Amniotic stem cell (primary cell): ENCODE measurements at regions not wholly inside any gene's neighbourhood (a gene's known extent, or its start where the extent isn't known, plus 50 kb on each side); places are given as distances from the start of the nearest gene placed in this dataset.

Source experiments
- DNase-seq: peaks from one replicate; lab custom pipeline; 2025; lab: John Stamatoyannopoulos, UW

GRCh38 chr3:187954873-187955586 lies 198.9 kb upstream of the LPP start:
- peak; percentile 67 for DNase-seq

- no peak for DNase-seq
Measured at GRCh38 chr3:187955587-187955952, 198.4 kb upstream of the LPP start.

- DNase-seq = no peak
Measured at GRCh38 chr3:187957165-187957581, 196.8 kb upstream of the LPP start.

- DNase-seq = no peak
Measured at GRCh38 chr3:187957582-187957981, 196.4 kb upstream of the LPP start.

- DNase-seq = no peak
Measured at GRCh38 chr3:187958432-187959003, 195.4 kb upstream of the LPP start.

GRCh38 chr3:187960820-187961219 lies 193.1 kb upstream of the LPP start:
- no peak for DNase-seq

- no peak for DNase-seq
Measured at GRCh38 chr3:187961366-187961765, 192.6 kb upstream of the LPP start.

GRCh38 chr3:187963003-187963676 lies 190.8 kb upstream of the LPP start:
- DNase-seq = no peak

GRCh38 chr3:187963677-187964385 lies 190.1 kb upstream of the LPP start:
- no peak for DNase-seq

GRCh38 chr3:187964760-187965159 lies 189.2 kb upstream of the LPP start:
- DNase-seq = no peak

GRCh38 chr3:187966096-187966495 lies 187.9 kb upstream of the LPP start:
- no peak for DNase-seq

GRCh38 chr3:187966636-187967406 lies 187.1 kb upstream of the LPP start:
- no peak for DNase-seq

- no peak for DNase-seq
Measured at GRCh38 chr3:187967993-187968392, 186.0 kb upstream of the LPP start.

GRCh38 chr3:187968883-187969580 lies 184.9 kb upstream of the LPP start:
- peak; percentile 19 for DNase-seq

- DNase-seq = no peak
Measured at GRCh38 chr3:187969581-187969950, 184.4 kb upstream of the LPP start.

GRCh38 chr3:187970106-187970505 lies 183.9 kb upstream of the LPP start:
- no peak for DNase-seq

- no peak for DNase-seq
Measured at GRCh38 chr3:187971629-187972028, 182.3 kb upstream of the LPP start.

GRCh38 chr3:187972454-187972853 lies 181.5 kb upstream of the LPP start:
- no peak for DNase-seq

- no peak for DNase-seq
Measured at GRCh38 chr3:187973977-187974870, 179.7 kb upstream of the LPP start.

GRCh38 chr3:187974871-187975271 lies 179.1 kb upstream of the LPP start:
- no peak for DNase-seq
